Activated T-helper 2 cell treated with anti-CD3 and anti-CD28 coated beads, Interferon-gamma antibody, Interleukin-2, Interleukin-4, amounts not matched to agents 10 μg/mL and 5 μg/mL and 100 μg/mL, durations not matched to agents 14 hours and 24 hours and 36 hours (primary cell): ENCODE measurements at regions not wholly inside any gene's neighbourhood (a gene's known extent, or its start where the extent isn't known, plus 50 kb on each side); places are given as distances from the start of the nearest gene placed in this dataset.
A peak's percentile ranks its signal among the peaks of the same experiment; 100 is the strongest.
"Not testable (repeated sequence)": the region's sequence is repeated elsewhere in the genome, so short reads cannot be mapped to it uniquely, and the experiment has no call there.

Experiments used
- DNase-seq: peaks from one replicate; pipeline ENCODE4 v3.0.0; 2021; ENCODE audit warnings: low spot score
- H3K27ac Mint-ChIP-seq: one replicate; pipeline ENCODE4 v1.8.0; 2021; ENCODE audit warnings: mixed read lengths
- H3K27me3 Mint-ChIP-seq: one replicate; pipeline ENCODE4 v1.8.0; 2021; ENCODE audit warnings: low read depth, mixed read lengths
- H3K36me3 Mint-ChIP-seq: one replicate; pipeline ENCODE4 v1.8.0; 2021; ENCODE audit warnings: low read depth, mixed read lengths
- H3K4me1 Mint-ChIP-seq: one replicate; pipeline ENCODE4 v1.8.0; 2021; ENCODE audit warnings: low read depth, mixed read lengths
- H3K4me3 Mint-ChIP-seq: one replicate; pipeline ENCODE4 v1.8.0; 2021; ENCODE audit warnings: low read depth, mild to moderate bottlenecking, moderate library complexity, mixed read lengths
- H3K9me3 Mint-ChIP-seq: one replicate; pipeline ENCODE4 v1.8.0; 2021; ENCODE audit warnings: mixed read lengths
- intact Hi-C: fragments of 100-400 bp; cut with micrococcal nuclease; formaldehyde crosslinking; loops from one replicate; pipeline ENCODE4 v1.15.1; 2023

GRCh38 chr16:32039919-32040318 lies 166.3 kb downstream of the ZNF267 start:
- H3K4me3 Mint-ChIP-seq, H3K9me3 Mint-ChIP-seq, H3K36me3 Mint-ChIP-seq, H3K27me3 Mint-ChIP-seq, H3K4me1 Mint-ChIP-seq, H3K27ac Mint-ChIP-seq, intact Hi-C loops, DNase-seq: not testable (repeated sequence)

DNA sequence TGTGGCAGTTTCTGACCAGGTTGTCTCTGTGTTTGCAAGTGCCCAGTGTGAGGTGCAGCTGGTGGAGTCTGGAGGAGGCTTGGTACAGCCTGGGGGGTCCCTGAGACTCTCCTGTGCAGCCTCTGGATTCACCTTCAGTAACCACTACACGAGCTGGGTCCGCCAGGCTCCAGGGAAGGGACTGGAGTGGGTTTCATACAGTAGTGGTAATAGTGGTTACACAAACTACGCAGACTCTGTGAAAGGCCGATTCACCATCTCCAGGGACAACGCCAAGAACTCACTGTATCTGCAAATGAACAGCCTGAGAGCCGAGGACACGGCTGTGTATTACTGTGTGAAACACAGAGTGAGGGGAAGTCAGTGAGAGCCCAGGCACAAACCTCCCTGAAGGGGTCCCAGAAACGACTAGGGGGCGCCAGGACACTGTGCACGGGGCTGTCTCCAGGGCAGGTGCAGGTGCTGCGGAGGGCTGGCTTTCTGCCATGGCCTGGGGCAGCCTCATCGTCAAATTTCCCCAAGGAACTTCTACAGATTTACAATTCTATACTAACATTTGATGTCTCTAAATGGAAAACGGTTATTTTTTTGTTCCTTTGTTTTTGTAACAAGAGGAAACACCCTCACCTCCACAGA lies 187.0 kb upstream of the TP53TG3D start:
- H3K36me3 Mint-ChIP-seq, DNase-seq: not testable (repeated sequence)

DNA sequence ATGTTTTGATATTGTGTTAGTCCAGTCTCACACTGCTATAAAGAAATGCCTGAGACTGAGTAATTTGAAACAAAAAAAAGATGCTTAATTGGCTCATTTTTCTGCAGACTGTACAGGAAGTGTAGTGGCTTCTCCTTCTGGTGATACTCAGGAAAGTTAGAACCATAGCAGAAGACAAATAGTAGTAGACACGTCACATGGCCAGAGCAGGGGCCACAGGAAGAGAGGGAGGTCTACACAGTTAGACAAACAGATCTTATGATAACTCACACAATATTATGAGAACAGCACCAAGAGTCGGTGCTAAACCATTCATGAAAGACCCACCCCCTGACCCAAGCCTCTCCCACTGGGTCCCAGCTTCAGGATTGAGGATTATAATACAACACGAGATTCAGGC lies 181.5 kb upstream of the TP53TG3D start:
- DNase-seq, H3K36me3 Mint-ChIP-seq, H3K27me3 Mint-ChIP-seq, H3K9me3 Mint-ChIP-seq, intact Hi-C loops, H3K4me1 Mint-ChIP-seq, H3K27ac Mint-ChIP-seq, H3K4me3 Mint-ChIP-seq: not testable (repeated sequence)

More for the DNA sequence above, 187.0 kb upstream of the TP53TG3D start:
- H3K4me1 Mint-ChIP-seq, intact Hi-C loops, H3K27ac Mint-ChIP-seq, H3K9me3 Mint-ChIP-seq, H3K27me3 Mint-ChIP-seq, H3K4me3 Mint-ChIP-seq: not testable (repeated sequence)

DNA sequence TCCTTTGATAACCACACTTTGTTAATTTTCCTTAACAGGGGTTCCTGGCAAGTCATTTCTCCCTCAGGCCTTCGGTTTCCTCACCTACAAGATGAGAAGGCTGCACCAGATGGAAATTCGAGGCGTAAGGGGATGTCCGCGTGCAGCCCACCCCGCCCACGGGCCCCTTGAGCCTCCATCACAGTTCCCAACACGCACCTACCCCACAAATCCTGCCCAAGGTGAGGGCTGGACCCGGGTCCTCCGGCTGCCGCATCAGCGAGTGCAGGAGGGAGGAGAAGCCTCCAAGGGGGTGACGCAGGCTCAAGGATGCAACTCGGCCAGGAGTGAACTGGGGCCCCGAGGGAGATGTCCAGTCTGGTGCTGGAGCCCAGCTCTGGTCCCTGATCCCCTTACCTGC lies 169.2 kb upstream of the TP53TG3D start:
- H3K27me3 Mint-ChIP-seq, H3K9me3 Mint-ChIP-seq, H3K27ac Mint-ChIP-seq, H3K4me1 Mint-ChIP-seq, intact Hi-C loops, DNase-seq, H3K36me3 Mint-ChIP-seq, H3K4me3 Mint-ChIP-seq: not testable (repeated sequence)

DNA sequence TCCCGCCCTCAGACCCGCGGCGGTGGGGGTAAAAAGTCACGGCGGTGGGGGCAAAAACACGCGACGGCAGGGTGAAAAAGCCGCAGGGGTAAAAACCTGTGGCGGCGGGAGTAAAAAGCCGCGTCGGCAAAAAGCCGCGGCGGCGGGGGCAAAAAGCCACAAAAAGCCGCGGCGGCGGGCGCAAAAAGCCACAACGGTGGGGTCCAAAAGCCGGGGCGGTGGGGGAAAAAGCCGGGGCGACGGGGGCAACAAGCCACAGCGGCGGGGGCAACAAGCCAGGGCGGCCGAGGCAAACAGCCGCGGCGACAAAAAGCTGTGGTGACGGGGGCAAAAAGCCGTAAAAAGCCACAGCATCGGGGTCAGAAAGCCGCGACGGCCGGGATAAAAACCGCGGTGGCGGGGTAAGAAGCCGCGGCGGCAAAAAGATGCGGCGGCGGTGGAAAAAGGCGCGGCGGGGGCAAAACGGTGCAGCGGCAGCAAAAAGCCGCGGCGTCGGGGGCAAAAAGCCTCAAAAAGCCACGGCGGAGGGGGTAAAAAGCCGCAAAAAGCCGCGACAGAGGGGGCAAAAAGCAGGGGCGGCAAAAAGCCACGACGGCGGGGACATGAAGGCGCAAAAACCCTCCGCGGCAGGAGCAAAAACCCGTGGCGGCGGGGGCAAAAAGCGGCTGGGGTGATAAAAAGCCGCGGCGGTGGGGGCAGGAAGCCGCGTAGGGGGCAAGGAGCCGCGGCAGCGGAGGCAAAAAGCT lies 168.3 kb upstream of the TP53TG3D start:
- H3K9me3 Mint-ChIP-seq, intact Hi-C loops, H3K36me3 Mint-ChIP-seq, DNase-seq, H3K4me3 Mint-ChIP-seq, H3K27ac Mint-ChIP-seq, H3K4me1 Mint-ChIP-seq, H3K27me3 Mint-ChIP-seq: not testable (repeated sequence)

DNA sequence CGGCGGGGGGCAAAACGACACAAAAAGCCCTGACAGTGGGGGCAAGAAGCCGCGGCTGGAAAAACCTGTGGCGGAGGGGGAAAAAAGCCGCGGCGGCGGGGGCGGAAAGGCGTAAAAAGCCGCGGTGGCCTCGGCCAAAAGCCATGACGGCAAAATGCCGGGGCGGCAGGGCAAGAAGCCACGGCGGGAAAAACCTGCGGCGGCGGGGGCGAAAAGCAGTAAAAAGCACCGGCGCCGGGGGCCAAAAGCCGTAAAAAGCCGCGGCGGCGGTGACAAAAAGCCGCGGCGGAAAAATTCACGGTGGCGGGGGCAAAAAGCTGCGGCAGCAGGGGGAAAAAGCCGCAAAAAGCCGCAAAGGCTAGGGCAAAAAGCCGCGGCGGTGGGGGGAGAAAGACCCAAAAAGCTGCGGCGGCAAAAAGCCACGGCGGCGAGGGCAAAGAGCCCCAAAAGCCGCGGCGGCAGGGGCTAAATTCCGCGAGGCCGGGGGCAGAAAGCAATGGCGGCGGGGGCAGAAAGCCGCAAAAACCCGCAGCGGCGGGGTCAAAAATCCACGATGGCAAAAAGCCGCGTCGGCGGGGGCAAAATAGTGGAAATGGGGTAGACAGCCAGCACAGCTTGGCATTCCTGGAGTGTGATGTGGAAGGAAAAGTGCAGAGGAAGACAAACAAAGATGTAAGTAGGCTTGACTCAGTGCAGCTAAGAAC lies 167.5 kb upstream of the TP53TG3D start:
- H3K4me1 Mint-ChIP-seq, H3K27me3 Mint-ChIP-seq, H3K36me3 Mint-ChIP-seq, H3K9me3 Mint-ChIP-seq, H3K27ac Mint-ChIP-seq, intact Hi-C loops: not testable (repeated sequence)
- peak; percentile 14 for DNase-seq
- peak overlapping the region; percentile 30 for H3K4me3 Mint-ChIP-seq

GRCh38 chr16:32115562-32115961 lies 137.5 kb upstream of the TP53TG3D start:
- H3K4me3 Mint-ChIP-seq, intact Hi-C loops, DNase-seq, H3K4me1 Mint-ChIP-seq, H3K27me3 Mint-ChIP-seq, H3K9me3 Mint-ChIP-seq, H3K36me3 Mint-ChIP-seq, H3K27ac Mint-ChIP-seq: not testable (repeated sequence)

DNA sequence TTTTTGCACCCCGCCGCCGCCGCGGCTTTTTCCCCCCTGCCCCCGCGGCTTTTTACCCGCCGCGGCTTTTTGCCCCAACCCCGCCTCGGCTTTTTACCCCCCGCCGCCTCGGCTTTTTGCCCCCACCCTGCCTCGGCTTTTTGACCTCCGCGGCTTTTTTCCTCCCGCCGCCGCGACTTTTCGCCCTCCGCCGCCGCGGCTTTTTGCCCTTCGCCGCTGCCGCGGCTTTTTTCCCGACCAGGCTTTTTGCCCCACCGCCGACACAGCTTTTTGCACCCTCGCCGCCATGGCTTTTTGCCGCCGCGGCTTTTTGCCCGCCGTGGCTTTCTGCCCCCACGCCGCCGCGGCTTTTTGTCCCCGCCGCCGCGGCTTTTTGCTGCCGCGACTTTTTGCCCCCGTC lies 137.0 kb upstream of the TP53TG3D start:
- no peak overlapping the region for H3K27ac Mint-ChIP-seq
- H3K36me3 Mint-ChIP-seq: no peaks in the 10 kb centered on the region
- peak overlapping the region; percentile 45 for H3K4me3 Mint-ChIP-seq
- intact Hi-C loops: no loop called here
- peaks cover 6% of the 10 kb centered on the region for H3K27me3 Mint-ChIP-seq
- H3K4me1 Mint-ChIP-seq: no peaks in the 10 kb centered on the region
- H3K9me3 Mint-ChIP-seq: no peaks in the 10 kb centered on the region
- no peak for DNase-seq

GRCh38 chr16:32116533-32116932 lies 136.6 kb upstream of the TP53TG3D start:
- H3K9me3 Mint-ChIP-seq, H3K4me1 Mint-ChIP-seq, H3K36me3 Mint-ChIP-seq, H3K27me3 Mint-ChIP-seq, DNase-seq, intact Hi-C loops, H3K27ac Mint-ChIP-seq: not testable (repeated sequence)
- peak overlapping the region; percentile 45 for H3K4me3 Mint-ChIP-seq

DNA sequence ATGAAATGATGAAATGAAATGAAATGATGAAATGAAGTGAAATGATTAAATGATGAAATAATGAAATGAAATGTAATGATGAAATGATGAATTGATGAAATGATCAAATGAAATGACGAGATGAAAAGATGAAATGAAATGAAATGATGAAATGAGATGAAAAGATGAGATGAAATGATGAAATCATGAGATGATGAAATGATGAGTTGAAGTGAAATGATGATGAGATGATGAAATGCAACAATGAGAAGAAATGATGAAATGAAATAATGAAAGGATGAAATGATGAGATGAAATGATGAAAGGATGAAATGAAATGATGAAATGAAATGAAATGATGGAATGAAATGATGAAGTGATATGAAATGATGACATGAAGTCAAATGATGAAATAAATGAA lies 132.7 kb upstream of the TP53TG3D start:
- H3K4me1 Mint-ChIP-seq: not testable (repeated sequence)

DNA sequence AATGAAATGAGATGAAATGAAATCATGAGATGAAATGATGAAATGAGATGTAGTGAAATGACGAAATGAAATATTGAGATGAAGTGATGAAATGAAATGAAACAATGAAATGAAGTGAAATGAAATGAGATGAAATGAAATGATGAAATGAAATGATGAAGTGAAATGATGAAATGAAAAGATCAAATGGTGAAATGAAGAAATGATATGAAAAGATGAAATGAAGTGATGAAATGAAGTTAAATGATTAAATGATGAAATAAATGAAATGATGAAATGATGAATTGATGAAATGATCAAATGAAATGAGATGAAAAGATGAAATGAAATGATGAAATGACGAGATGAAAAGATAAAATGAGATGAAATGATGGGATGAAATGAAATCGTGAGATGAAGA lies 132.3 kb upstream of the TP53TG3D start:
- H3K36me3 Mint-ChIP-seq, H3K9me3 Mint-ChIP-seq, H3K4me3 Mint-ChIP-seq, DNase-seq, intact Hi-C loops, H3K27me3 Mint-ChIP-seq, H3K27ac Mint-ChIP-seq, H3K4me1 Mint-ChIP-seq: not testable (repeated sequence)

More for the DNA sequence above, 132.7 kb upstream of the TP53TG3D start:
- H3K9me3 Mint-ChIP-seq, H3K27ac Mint-ChIP-seq, H3K4me3 Mint-ChIP-seq, intact Hi-C loops, H3K36me3 Mint-ChIP-seq, DNase-seq, H3K27me3 Mint-ChIP-seq: not testable (repeated sequence)

- H3K4me1 Mint-ChIP-seq, H3K27me3 Mint-ChIP-seq, H3K9me3 Mint-ChIP-seq, H3K4me3 Mint-ChIP-seq, intact Hi-C loops, DNase-seq, H3K36me3 Mint-ChIP-seq, H3K27ac Mint-ChIP-seq: not testable (repeated sequence)
These were observed 131.7 kb upstream of the TP53TG3D start for GRCh38 chr16:32121273-32121900.

DNA sequence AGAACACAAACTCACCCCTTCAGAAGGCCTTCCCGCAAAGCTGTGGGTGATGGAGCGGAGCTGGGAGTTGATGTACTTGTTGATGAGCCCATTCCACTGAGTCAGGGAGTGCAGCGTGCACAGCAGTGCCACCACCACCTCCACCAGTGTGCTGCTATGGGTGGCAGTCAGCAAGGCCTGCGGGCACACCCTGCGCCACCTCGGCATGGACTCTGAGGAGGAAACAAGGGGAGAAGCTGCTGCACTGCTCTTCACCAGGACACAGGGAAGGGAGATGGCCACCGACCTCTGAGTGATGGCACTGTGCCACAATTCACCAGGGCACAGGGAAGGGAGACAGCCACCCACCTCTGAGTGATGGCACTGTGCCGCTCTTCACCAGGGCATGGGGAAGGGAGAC lies 100.7 kb upstream of the TP53TG3D start:
- intact Hi-C loops, H3K36me3 Mint-ChIP-seq, H3K9me3 Mint-ChIP-seq, H3K27me3 Mint-ChIP-seq, H3K4me3 Mint-ChIP-seq, H3K27ac Mint-ChIP-seq, H3K4me1 Mint-ChIP-seq, DNase-seq: not testable (repeated sequence)
